GM23338 (cell line): ENCODE measurements at regions not wholly inside any gene's neighbourhood (a gene's known extent, or its start where the extent isn't known, plus 50 kb on each side); places are given as distances from the start of the nearest gene placed in this dataset.

Experiments
- CTCF ChIP-seq, 2 experiments: fragments of 200-600 bp in 1 of 2; sonication (generic) in 1 of 2; conservative IDR thresholded peaks; 2 replicates each; pipeline versions ENCODE4 v1.5.1 to v1.6.1; 2016 to 2017; ENCODE audit warnings: antibody characterized with exemption in 2 of 2, low read depth in 2 of 2, mild to moderate bottlenecking in 2 of 2, moderate library complexity in 1 of 2
- EZH2 ChIP-seq: fragments of 200-600 bp; sonication (generic); IDR thresholded peaks from one replicate; pipeline ENCODE4 v1.8.0; 2017; ENCODE audit warnings: antibody characterized with exemption, mild to moderate bottlenecking, low read depth; ENCODE audit not compliant: unreplicated experiment
- EZH2phosphoT487 ChIP-seq: fragments of 200-600 bp; sonication (generic); IDR thresholded peaks from one replicate; pipeline ENCODE4 v1.8.1; 2018; ENCODE audit warnings: antibody characterized with exemption; ENCODE audit not compliant: unreplicated experiment
- JUNB ChIP-seq: IDR thresholded peaks from one replicate; pipeline ENCODE4 v1.6.1; 2016; ENCODE audit warnings: antibody characterized with exemption; ENCODE audit not compliant: unreplicated experiment
- POLR2AphosphoS5 ChIP-seq: IDR thresholded peaks from 2 replicates; pipeline ENCODE4 v1.6.1; 2016; ENCODE audit warnings: antibody characterized with exemption, low read depth
- REST ChIP-seq: IDR thresholded peaks from one replicate; pipeline ENCODE4 v1.6.1; 2018; ENCODE audit warnings: antibody characterized with exemption; ENCODE audit not compliant: unreplicated experiment

DNA sequence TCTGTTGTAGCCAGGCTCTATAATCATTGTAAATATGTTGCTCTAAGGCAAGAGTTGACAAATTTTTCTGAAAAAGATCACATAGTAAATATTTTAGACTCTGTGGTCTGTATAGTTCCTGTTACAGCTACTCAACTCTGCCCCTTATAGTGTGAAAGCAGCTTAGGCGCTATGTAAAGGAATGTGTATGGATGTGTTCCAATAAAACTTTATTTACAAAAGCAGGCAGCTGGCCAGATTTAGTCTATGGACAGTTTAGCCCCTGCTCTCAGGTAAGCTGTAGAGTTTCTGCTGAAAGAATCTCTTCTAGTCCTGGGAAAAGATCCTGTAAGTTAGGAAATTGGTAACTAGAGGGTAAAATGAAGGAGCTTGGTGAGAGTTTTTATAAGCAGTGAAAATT is 133.1 kb downstream of the SALL1 start:
- TF ChIP-seq CTCF (conservative IDR thresholded peaks at IDR 0.05; ENCODE audit: low read depth in 2 of 2), result no peak
- TF ChIP-seq REST, result no peak
- no peak for TF ChIP-seq EZH2
- no peak for TF ChIP-seq EZH2phosphoT487
- no peak for TF ChIP-seq POLR2AphosphoS5
- TF ChIP-seq JUNB, result no peak
